CD4-positive, alpha-beta T cell treated with Interleukin-21 for 1 hour (primary cell): ENCODE measurements at regions not wholly inside any gene's neighbourhood (a gene's known extent, or its start where the extent isn't known, plus 50 kb on each side); places are given as distances from the start of the nearest gene placed in this dataset.

ENCODE experiments used
- DNase-seq: peaks from one replicate; pipeline ENCODE4 v3.0.0-alpha.2; 2020

DNA sequence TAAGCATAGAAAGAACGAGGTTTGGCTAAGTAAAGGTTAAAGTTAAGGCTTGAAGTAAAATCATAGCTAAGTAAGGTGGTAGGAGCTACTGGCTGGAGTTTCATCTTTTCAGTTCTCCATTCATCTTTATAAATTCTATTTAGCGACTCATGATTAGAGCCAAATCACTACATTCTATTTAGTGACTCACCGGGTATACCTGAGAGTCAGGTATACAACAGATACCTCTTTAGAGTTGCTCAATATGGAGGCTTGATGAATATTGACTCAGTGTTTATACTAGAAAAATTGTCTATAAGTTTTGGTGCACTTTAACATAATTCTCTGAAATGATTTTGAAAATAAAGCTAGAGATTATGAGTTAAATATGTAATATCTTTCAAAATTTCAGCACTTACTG, 328.8 kb upstream of the GRM7 start:
- no peak for DNase-seq

DNA sequence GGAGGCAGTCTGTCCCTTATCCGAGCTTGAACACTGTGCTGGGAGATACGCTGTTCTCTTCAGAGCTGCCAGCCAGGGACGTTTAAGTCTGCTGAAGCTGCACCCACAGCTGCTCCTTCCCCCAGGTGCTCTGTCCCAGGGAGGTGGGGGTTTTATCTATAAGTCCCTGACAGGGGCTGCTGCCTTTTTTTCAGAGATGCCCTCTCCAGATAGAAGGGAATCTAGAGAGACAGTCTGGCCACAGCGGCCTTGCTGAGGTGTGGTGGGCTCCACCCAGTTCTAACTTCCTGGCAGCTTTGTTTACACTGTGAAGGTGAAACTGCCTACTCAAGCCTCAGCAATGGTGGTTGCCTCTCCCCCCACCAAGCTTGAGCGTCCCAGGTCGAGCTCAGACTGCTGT, 319.9 kb upstream of the GRM7 start:
- DNase-seq = no peak

DNA sequence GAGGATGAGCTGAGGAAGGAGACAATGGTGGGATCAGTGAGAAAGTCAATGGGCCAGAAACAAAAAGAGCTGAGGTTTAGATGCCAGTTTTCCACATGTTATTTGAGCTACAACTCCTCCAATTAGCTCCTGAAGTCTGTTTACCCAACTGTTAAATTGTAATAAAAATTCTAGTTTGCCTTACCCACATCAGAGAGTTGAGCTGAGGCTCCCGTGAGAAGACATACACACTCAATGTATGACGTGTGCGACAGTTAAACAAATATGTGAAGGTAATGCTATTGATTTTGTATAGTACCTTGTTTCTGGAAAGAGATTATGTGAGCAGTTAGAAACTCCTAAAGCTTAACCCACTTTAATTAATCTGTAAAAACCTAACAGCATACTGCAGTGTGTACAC, 318.1 kb upstream of the GRM7 start:
- no peak for DNase-seq

DNA sequence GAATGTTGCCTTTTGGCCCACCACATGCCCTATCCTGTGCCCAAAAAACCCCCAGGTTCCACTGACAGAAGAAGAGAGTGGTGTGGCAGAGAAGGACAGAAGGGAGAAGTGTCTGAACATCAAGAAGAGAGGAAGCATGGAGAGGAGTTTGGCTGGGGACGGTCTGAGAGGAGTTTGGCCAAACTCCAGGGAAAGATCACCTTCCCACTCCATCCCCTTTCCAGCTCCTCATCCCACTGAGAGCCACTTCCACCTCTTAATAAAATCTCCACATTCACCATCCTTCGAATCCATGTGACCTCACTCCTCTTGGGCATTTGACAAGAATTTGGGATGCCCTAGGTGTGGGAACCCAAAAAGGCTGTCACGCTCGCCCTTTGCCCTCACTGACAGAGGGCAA, 311.6 kb upstream of the GRM7 start:
- DNase-seq = no peak

DNA sequence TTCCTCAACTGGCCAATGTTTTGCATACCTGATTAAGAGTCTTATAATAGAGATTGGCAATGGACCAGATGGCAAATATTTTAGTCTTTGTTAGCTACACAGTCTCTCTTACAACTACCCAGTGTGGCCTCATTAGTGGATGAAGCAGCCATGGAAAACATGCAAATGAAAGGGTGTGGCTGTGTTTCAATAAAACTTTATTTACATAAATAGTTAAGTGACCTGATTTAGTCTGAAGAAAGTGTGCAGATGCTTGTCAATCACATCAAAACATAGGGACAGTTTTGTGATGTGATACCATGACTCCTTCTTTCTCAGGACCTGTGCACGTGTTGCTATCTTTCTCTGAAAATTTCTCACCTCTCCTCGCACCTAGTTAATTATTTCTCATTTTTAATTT, 309.8 kb upstream of the GRM7 start:
- DNase-seq = no peak

DNA sequence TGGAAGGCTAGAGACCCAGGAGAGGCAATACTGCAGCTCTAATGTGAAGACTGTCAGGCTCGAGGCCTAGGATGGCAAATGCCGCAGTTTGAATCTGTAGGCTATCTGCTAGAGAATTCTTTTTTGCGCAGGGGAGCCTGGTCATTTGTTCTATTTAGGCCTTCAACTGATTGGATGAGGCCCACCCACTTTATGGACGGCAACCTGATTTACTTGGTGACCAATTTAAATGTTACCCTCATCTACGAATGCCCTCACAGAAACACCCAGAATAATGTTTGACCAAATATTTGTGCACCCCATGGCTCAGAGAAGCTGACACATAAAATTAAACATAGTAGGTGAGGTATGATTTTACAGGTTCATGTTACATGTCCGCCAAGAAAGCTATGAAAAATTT, 300.7 kb upstream of the GRM7 start:
- DNase-seq = no peak

DNA sequence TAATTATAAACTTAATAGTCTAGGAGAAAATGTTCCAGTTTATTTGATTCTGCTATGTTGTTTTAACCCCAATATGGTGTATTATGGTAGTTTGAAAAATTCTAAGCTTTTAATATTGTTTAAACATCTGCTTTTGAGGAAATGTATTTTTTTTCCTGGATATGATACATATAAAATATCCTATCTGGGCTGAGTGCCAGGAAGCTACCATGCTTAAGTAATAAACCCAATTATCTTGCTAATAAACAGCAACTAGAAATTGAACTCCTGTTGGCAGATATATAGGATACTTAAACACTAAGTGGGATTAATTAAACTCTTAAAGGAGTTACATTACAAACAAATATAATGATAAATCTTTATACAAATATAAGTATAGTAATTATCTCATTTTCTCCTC, 293.7 kb upstream of the GRM7 start:
- no peak for DNase-seq

DNA sequence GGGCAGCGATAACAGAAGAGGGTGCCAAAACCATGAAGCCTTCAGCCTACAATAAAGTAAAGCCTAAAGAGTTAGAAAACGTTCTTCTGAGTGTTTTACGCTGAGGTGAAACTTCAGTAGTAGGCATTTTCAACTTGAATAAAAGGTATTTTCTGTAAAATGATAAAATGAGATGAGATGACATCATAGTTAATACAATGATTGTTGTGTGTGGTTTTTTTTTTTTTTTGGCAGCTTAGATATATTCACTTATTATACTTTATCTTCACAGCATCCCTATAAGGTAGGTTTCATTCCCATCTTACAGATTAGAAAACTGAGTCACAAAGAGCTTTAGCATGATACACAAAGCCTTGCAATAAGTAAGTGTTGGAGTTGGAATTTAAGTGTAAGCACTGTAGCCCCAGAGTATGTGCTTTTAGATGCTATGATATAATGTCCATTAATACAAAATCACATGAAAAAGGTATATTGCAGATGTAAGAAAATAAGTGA, 291.9 kb upstream of the GRM7 start:
- no peak for DNase-seq

DNA sequence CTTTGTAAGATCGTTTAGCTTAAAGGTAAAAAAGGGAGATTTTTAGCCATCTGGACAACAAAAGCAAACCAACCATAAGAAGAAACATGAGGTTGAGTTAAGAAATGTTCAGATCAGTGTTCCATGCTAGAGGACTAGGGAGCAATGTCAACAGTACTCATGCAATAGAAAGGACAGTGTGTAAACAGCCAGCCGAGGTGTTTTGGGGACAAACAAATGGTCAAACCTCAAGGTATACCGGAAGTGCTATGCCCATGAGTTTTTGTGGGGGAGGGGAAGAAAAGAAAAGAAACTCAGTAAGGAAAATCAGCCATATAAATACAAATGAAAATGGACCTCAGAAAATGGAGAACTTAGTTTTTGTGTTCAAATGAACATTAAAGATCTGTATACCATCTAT, 289.5 kb upstream of the GRM7 start:
- DNase-seq = no peak

DNA sequence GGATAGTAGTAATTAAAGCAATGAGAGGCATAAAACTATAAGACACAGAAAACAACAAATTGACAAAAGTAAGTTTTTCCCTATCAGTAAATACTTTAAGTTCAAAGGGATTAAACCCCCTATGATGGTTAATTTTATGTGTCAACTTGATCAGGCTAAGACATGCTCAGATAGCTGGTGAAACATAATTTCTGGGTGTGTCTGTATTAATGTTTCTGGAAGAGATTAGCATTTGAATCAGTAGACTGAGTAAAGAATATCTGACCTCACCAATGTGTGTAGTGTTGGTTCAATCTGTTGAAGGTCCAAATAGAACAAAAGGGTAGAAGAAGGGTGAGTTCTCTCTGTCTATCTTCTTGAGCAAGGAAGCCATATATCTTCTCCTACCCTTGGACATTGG, 283.3 kb upstream of the GRM7 start:
- no peak for DNase-seq

DNA sequence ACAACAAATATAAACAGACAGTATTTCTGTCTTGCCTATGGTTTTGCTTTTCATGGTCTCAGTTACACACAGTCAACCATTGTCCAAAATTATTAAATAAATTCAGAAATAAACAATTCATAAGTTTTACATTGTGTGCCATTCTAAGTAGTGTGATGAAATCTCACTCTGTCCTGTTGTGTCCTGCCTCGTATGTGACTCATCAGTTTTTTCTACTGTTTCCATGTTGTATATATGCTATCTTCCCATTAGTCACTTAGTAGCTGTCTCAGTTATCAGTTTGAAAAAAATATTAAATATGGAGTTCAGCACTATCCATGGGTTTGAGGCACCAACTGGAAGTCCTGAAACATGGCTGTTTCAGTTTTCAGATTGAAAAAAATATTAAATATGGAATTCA, 282.4 kb upstream of the GRM7 start:
- no peak for DNase-seq

DNA sequence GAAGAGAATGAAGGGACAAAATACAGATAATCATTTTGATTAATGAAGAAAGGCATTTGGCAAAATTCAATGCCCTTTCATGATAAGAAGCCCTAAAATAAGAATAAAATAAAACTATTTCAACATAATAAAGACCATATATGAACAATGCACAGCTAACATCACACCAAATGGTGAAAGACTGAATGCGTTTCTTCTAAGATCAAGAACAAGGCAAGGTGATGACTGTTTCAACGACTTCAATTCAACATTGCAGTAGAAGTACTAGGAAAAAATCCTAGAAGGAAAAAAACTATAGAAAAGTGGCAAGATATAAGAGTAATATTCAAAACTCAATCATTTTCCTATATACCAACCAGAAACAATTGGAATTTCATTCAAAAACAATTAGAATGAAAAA, 280.1 kb upstream of the GRM7 start:
- no peak for DNase-seq

DNA sequence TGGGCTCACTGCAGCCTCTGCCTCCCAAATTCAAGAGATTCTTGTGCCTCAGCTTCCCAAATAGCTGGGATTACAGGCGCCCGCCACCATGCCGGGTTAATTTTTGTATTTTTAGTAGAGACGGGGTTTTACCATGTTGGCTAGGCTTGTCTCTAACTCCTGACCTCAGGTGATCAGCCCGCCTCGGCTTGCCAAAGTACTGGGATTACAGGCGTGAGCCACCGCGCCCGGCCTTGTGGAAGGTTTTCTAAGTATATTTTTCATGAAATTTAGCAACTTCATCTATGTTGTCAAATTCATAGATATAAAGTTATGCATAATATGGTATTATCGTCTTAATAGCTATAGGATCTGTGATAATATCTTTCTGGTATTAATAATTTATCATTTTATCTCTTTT, 275.6 kb upstream of the GRM7 start:
- no peak for DNase-seq

DNA sequence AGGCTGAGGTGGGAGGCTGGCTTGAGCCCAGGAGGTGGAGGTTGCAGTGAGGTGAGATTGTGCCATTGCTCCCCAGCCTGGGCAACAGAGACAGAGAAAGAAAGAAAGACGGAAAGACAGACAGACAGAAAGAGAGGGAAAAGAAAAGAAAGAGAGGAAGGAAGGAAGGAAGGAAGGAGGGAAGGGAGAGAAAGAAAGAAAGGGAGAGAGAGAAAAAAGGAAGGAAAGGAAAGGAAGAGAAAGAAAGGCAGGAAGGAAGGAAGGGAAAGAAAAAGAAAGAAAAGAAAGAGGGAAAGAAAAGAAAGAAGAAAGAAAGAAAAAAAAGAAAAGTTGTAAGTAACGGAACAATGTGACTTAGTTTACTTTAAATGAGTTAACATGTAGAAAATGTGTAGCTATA, 260.7 kb upstream of the GRM7 start:
- no peak for DNase-seq

DNA sequence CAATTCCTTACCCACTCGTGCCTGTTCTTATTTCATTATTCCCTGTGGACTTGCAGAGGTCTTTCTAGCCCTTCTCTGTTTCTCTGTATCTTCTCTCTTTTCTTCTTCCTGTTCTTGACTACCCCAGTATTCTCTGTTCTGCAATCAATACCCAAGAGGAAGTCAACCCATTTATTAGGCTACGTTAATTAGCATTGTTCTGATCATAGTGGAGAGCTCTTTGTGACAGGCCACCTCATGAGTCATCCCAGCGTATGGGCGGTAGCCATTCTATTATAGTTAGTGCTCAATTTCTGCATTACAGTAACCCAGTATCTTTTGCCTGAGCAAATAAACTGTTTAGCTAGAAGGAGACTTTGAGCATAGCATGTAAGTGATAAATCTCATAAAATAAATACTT, 259.5 kb upstream of the GRM7 start:
- no peak for DNase-seq

DNA sequence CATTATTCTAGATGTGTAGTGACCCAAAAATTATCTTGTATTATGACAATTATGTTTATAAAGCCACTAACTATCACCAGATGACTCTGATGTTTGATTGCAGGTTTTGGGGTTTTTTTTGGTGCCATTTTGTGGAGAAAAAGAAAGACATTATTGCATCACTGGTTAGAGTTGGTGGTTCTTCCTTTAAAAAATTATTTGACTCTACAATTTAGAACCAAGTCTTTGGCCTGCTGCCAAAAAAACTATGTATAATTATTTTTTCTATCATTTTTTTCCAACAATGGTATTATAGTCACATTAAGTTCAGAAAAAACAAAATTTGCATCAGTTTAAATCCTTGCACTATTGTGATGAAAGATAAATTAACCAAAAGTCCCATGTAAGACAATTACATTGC, 258.6 kb upstream of the GRM7 start:
- no peak for DNase-seq

DNA sequence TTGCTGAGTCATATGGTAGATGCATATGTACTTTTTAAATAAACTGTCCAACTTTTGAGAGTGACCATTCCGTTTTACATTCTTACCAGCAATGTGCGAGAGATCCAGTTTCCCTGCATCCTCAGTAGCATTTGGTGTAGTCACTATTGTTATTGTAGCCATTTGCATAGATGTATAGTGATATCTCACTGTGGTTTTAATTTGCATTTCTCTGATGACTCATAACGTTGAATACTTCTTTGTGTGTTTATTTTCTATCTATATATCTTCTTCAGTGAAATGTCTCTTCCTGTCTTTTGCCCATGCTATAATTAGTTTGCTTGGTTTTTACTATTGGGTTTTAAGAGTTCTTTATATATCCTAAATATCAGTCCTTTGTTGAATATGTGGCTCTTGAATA, 255.7 kb upstream of the GRM7 start:
- DNase-seq = no peak

DNA sequence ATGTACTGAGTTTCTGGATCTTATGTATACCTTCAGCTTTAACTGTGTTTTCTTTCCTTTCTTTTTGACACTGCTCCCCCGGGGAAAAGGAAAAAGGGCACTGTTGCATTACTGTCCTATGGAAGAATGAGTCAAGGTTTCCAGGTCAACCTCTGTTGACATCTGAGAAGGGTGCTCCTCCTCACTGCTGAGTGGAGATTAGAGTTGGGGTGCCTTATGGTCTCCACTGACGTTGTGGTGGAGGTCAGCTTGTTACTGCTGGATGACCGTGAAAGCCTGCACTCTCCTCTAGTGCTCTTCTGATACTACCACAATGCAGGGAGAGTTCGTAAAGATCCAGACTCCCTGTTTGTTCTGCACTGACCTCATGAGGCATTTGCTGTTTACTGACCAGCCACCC, 252.1 kb upstream of the GRM7 start:
- DNase-seq = no peak

DNA sequence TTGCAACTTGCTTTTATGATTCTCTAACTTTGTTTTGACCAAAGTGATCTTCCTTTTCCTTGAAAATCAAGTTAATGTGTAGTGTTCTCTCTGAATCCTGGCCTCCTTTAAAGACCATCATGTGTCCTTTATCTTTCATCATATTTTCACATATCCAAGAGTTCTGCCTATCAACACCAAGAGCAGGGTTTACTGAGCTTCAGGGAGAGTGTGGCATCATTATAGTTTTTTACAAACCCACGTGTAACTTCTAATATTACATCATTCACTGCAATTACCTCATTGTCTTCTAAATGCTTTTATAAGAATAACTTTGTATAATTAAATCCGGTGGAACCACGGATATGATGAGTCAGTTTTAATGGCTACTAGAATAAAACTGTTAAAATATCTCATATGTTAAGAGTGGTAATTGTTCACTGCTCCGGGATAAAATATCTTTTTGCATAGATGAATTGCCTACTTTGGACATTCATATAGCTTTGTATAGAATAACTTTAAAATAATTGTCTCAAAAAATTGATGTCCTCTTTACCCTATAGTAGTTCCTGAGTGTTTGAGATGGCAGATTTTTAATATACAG, 248.8 kb upstream of the GRM7 start:
- DNase-seq = no peak

DNA sequence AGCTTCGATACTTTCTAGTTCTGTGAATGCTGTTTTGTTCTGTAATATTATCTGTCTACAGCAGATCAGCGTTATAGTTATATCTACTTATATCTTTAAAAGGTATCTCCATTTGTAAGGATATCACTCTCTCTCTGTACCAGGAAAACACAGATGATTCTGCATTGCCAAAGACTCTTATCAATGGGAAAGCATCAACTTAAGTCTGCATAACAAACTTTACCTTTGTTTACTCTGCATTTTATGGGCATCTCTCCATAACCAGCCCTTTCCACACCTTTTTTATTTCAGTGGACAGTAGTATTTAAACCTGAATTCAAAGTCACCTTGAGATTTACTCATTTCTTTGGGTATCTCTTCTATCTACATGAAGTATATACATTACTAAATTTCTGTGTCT, 238.7 kb upstream of the GRM7 start:
- DNase-seq = no peak

DNA sequence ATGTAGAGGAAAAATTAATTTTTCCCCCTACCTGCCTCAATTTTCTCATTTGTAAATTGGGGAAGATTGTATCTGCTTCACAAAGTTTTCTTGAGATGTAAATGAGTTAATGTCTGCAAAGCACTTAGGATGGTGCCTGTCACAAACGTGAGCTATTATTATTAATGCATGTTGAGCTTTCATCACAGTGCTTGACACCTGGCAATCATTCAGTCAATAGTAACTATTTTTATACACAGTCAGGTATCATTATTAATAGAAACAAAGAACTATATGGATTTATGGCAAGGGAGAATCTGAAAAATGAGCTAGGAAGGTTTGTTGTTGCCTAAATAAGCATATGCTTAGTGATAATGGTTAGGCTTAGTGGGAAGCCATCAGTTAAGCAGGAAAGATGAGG, 238.2 kb upstream of the GRM7 start:
- no peak for DNase-seq

DNA sequence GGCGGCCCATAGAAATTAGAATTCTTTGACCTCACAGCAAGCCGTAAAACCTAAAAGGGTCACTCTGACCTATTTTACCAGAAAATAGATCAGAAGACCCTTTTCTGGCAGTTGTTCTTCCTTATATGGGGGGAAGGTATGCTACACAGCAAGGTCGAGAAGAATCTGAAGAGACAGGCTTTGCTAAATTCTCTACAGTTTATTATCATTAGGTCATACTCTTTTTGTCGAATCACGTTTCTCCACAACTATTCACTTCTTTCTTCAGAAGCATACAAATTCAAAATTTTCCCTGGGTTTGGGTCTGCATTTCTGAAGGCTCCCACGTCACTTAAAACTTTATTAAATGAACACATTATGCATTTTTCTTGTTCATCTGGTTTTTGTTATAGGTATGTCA, 229.5 kb upstream of the GRM7 start:
- no peak for DNase-seq

DNA sequence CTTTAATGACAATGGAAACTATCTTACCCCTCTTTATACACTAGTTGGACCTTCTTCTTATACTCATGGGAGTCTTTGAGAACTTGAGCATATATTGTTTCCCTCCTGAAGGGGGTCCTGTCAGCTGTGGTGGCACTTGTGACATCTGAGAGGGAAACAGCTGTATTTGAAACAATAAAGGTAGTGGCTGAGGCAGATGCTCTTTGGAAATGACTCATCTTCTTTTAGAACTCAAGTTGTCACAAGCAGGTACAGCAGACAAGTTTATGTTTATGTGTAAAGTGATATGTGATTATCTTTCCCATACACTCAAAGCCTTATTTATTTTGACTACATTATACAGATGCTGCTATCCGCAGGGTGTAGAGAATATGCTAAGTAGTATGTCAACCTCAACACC, 220.0 kb upstream of the GRM7 start:
- DNase-seq = no peak

DNA sequence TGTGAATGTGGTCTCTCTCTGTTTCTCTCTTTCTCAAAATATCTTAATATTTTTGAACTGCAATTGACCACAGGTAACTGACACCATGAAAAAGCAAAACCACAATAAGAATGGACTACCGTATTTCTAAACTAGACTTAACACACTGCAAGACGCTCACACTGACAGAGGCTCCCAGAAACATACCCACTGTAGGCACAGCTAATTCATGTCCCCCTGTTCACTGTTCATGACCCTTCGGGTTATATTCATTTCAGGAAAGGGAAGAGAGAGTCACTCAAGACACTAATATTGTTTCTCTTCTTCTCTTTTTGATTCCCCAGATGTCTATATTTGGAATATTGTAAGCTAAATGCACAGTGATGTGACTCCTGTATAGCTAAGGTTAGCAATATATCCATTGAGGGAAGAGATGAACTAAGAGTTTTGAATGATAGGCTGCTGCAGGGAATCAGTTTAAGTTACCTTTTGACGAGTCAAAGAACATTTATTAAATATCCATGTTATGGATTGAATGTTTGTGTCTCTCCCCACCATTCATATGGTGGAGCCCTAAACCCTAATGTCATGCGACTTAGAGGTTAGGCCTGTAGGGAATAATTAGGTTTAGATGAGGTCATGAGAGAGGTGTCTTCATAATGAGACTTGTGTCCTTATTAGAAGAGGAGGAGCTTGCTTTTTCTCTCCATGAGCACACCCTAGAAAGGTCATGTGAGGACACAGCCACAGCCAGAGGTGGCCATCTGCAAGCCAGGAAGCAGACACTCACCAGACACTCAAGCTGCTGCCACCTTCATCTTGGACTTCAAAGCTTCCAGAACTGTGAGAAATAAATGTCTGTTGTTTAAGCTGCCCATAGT, 216.6 kb upstream of the GRM7 start:
- DNase-seq = no peak

DNA sequence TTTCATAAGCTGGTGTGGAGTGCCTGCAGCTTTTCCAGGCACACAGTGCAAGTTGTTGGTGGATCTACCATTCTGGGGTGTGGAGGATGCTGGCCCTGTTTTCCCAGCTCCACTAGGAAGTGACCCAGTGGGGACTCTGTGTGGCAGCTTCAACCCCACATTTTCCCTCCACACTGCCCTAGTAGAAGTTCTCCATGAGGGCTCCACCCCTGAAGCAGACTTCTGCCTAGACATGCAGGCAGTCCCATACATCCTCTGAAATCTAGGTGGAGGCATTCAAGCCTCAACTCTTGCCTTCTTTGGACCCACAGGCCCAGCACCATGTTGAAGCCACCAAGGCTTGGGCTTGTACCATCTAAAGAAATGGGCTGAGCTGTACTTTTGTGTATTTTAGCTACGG, 206.2 kb upstream of the GRM7 start:
- DNase-seq = no peak
